Osteocyte (in vitro differentiated cells): ENCODE measurements at regions not wholly inside any gene's neighbourhood (a gene's known extent, or its start where the extent isn't known, plus 50 kb on each side); places are given as distances from the start of the nearest gene placed in this dataset.

Experiments used
- DNase-seq: peaks from one replicate; pipeline ENCODE4 v3.0.0; 2021; ENCODE audit warnings: mixed read lengths; ENCODE audit not compliant: unreplicated experiment; ENCODE audit errors: extremely low spot score
- H3K27ac Mint-ChIP-seq: one replicate; pipeline ENCODE4 v1.8.0; 2021; ENCODE audit warnings: mild to moderate bottlenecking, mixed read lengths; ENCODE audit not compliant: unreplicated experiment
- H3K27me3 Mint-ChIP-seq: one replicate; pipeline ENCODE4 v1.8.0; 2021; ENCODE audit warnings: mixed read lengths; ENCODE audit not compliant: unreplicated experiment
- H3K36me3 Mint-ChIP-seq: one replicate; pipeline ENCODE4 v1.8.0; 2021; ENCODE audit warnings: mixed read lengths; ENCODE audit not compliant: unreplicated experiment
- H3K4me1 Mint-ChIP-seq: one replicate; pipeline ENCODE4 v1.8.0; 2021; ENCODE audit warnings: mixed read lengths; ENCODE audit not compliant: unreplicated experiment
- H3K4me3 Mint-ChIP-seq: one replicate; pipeline ENCODE4 v1.8.0; 2021; ENCODE audit warnings: mild to moderate bottlenecking, moderate library complexity, mixed read lengths; ENCODE audit not compliant: unreplicated experiment
- H3K9me3 Mint-ChIP-seq: one replicate; pipeline ENCODE4 v1.8.0; 2021; ENCODE audit warnings: mixed read lengths; ENCODE audit not compliant: unreplicated experiment
- CTCF ChIP-seq: fragments of 200-600 bp; sonication (generic); IDR thresholded peaks from 2 replicates; pipeline ENCODE4 v1.5.0; 2021; ENCODE audit warnings: antibody characterized with exemption, mild to moderate bottlenecking, moderate library complexity

DNA sequence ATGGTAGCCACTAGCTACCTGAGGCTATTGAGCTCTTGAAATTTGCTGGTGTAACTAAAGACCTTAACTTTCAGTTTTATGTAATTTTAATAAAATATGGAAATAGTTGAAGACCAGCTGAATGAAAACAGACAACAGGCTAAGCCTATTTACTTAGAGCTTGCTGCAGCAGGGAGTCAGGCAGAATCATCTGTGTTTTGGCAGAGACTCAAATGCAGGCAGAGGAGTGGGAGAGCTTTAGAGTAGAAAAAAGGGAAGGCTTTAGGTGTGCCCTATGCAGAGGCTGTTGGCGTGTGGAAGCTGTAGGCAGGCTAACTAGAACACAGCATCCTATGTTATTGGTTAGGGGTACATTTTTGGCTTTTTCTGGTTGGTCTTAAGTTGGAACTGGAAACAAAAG is 304.9 kb upstream of the NBEA start:
- H3K4me3 Mint-ChIP-seq, result no peak overlapping the region
- H3K27me3 Mint-ChIP-seq, result peaks cover 25% of the 10 kb centered on the region
- no peak for TF ChIP-seq CTCF
- no peaks in the 10 kb centered on the region for H3K9me3 Mint-ChIP-seq
- no peaks in the 10 kb centered on the region for H3K36me3 Mint-ChIP-seq
- no peaks in the 10 kb centered on the region for H3K4me1 Mint-ChIP-seq
- DNase-seq, result no peak
- no peak overlapping the region for H3K27ac Mint-ChIP-seq

GRCh38 chr13:34637636-34638035 is 304.4 kb upstream of the NBEA start:
- Mint-ChIP-seq H3K27ac (no peak overlapping the region), H3K4me3 (no peak overlapping the region), H3K27me3 (peaks cover 22% of the 10 kb centered on the region), H3K4me1 (no peaks in the 10 kb centered on the region), H3K36me3 (no peaks in the 10 kb centered on the region), H3K9me3 (no peaks in the 10 kb centered on the region)
- no peak for DNase-seq
- TF ChIP-seq CTCF, result no peak

DNA sequence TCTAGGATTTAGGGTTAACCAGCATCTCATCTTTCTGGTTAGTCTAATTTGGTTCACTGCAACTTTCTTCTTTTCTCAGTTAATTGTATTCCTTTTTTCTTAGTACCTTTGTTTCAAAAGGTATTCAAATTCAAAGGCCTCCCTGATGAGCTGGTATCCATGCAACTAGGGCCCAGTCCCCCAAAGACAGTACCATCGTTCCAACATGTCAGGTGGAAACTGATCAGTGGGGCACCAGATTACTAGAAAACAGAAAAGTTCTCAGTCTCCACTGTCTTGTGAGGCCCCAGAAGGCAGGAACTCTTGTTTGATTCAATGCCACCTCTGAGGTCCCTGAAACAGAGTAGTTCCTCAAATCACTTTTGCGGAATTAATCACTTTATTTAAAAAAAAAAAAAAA is 303.2 kb upstream of the NBEA start:
- peaks cover 29% of the 10 kb centered on the region for H3K27me3 Mint-ChIP-seq
- no peak for DNase-seq
- no peak for TF ChIP-seq CTCF
- H3K27ac Mint-ChIP-seq, result no peak overlapping the region
- no peaks in the 10 kb centered on the region for H3K4me1 Mint-ChIP-seq
- no peak overlapping the region for H3K4me3 Mint-ChIP-seq
- H3K36me3 Mint-ChIP-seq, result no peaks in the 10 kb centered on the region
- H3K9me3 Mint-ChIP-seq, result no peaks in the 10 kb centered on the region

- no peaks in the 10 kb centered on the region for H3K4me1 Mint-ChIP-seq
- no peak for DNase-seq
- no peaks in the 10 kb centered on the region for H3K9me3 Mint-ChIP-seq
- no peak overlapping the region for H3K4me3 Mint-ChIP-seq
- no peak overlapping the region for H3K27ac Mint-ChIP-seq
- no peak for TF ChIP-seq CTCF
- H3K36me3 Mint-ChIP-seq, result no peaks in the 10 kb centered on the region
- peaks cover 29% of the 10 kb centered on the region for H3K27me3 Mint-ChIP-seq
Measured at GRCh38 chr13:34640179-34640992, 301.7 kb upstream of the NBEA start.

DNA sequence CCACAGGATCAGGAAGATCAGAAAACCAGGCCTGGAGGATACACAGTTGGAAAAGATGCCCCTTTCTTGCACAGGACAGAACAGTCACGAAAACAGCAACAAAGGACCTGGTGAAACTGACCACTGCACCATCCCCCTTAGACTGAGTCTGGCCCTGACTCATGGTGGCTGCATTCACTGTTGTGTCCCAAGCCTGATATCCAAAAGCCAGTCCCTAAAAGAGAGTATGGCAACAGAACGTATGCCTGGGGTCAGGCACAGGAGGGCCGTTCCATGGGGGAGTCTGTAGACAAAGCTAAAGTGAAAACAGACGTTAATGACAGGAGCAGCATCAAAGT is 301.1 kb upstream of the NBEA start:
- no peak for DNase-seq
- Mint-ChIP-seq H3K4me3 (no peak overlapping the region), H3K27me3 (peaks cover 25% of the 10 kb centered on the region), H3K27ac (no peak overlapping the region), H3K9me3 (no peaks in the 10 kb centered on the region), H3K36me3 (no peaks in the 10 kb centered on the region), H3K4me1 (no peaks in the 10 kb centered on the region)
- no peak for TF ChIP-seq CTCF
